GM12878 (cell line): ENCODE measurements at regions not wholly inside any gene's neighbourhood (a gene's known extent, or its start where the extent isn't known, plus 50 kb on each side); places are given as distances from the start of the nearest gene placed in this dataset.

Experiments
- BCLAF1 ChIP-seq: fragments of 450-650 bp; IDR thresholded peaks from 2 replicates; pipeline ENCODE4 v1.6.1; 2017; ENCODE audit warnings: antibody characterized with exemption, mild to moderate bottlenecking, moderate library complexity
- CREB1 ChIP-seq: IDR thresholded peaks from 2 replicates; pipeline ENCODE4 v1.6.1; 2012; ENCODE audit warnings: low read depth, mild to moderate bottlenecking, inconsistent platforms
- JUNB ChIP-seq: IDR thresholded peaks from 2 replicates; pipeline ENCODE4 v1.6.1; 2016; ENCODE audit warnings: antibody characterized with exemption, mild to moderate bottlenecking
- NFYB ChIP-seq: IDR thresholded peaks from 2 replicates; pipeline ENCODE4 v1.6.1; 2011; ENCODE audit warnings: low read depth, mild to moderate bottlenecking, low read length, improper control_type of control experiment, moderate library complexity; ENCODE audit not compliant: insufficient read depth
- POLR2AphosphoS2 ChIP-seq: IDR thresholded peaks from 2 replicates; pipeline ENCODE4 v1.6.1; 2011; ENCODE audit warnings: low read depth, mild to moderate bottlenecking, low read length, improper control_type of control experiment, moderate library complexity
- POLR2AphosphoS5 ChIP-seq: IDR thresholded peaks from 2 replicates; pipeline ENCODE4 v1.6.1; 2011; ENCODE audit warnings: mild to moderate bottlenecking, low read length, inconsistent platforms
- RUNX3 ChIP-seq: IDR thresholded peaks from 2 replicates; pipeline ENCODE4 v1.6.1; 2012; ENCODE audit warnings: low read length, inconsistent platforms
- ZNF207 ChIP-seq: fragments of 450-650 bp; IDR thresholded peaks from 2 replicates; pipeline ENCODE4 v1.6.1; 2014; ENCODE audit warnings: antibody characterized with exemption, mild to moderate bottlenecking, borderline replicate concordance
- ZNF687 ChIP-seq: fragments of 450-650 bp; IDR thresholded peaks from 2 replicates; pipeline ENCODE4 v1.6.1; 2017; ENCODE audit warnings: mild to moderate bottlenecking, moderate library complexity
- TF ChIP-seq, protein P1 (sequence below), 3 experiments: IDR thresholded peaks in 2 of 3; conservative IDR thresholded peaks in 1 of 3; 2 replicates each; pipeline ENCODE4 v1.5.1; 2011; ENCODE audit warnings: low read depth in 3 of 3, low read length in 3 of 3, mild to moderate bottlenecking in 3 of 3, control low read depth in 2 of 3, moderate library complexity in 2 of 3, inconsistent platforms in 1 of 3, mixed read lengths in 1 of 3; ENCODE audit not compliant: control insufficient read depth in 2 of 3, insufficient read depth in 1 of 3; ENCODE audit errors: extremely low read depth in 1 of 3
- TF ChIP-seq, protein P2 (sequence below): IDR thresholded peaks from 2 replicates; pipeline ENCODE4 v1.6.1; 2011; ENCODE audit warnings: low read depth, low read length, improper control_type of control experiment, borderline replicate concordance
- TF ChIP-seq, protein P3 (sequence below): fragments of 450-650 bp; IDR thresholded peaks from 2 replicates; pipeline ENCODE4 v1.6.1; 2017; ENCODE audit warnings: mild to moderate bottlenecking, low read depth, inconsistent platforms; ENCODE audit not compliant: poor library complexity, severe bottlenecking

GRCh38 chr16:76818606-76819181, 372.3 kb upstream of the MON1B start:
- TF ChIP-seq, protein P1, sequence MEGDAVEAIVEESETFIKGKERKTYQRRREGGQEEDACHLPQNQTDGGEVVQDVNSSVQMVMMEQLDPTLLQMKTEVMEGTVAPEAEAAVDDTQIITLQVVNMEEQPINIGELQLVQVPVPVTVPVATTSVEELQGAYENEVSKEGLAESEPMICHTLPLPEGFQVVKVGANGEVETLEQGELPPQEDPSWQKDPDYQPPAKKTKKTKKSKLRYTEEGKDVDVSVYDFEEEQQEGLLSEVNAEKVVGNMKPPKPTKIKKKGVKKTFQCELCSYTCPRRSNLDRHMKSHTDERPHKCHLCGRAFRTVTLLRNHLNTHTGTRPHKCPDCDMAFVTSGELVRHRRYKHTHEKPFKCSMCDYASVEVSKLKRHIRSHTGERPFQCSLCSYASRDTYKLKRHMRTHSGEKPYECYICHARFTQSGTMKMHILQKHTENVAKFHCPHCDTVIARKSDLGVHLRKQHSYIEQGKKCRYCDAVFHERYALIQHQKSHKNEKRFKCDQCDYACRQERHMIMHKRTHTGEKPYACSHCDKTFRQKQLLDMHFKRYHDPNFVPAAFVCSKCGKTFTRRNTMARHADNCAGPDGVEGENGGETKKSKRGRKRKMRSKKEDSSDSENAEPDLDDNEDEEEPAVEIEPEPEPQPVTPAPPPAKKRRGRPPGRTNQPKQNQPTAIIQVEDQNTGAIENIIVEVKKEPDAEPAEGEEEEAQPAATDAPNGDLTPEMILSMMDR (IDR thresholded peaks at IDR 0.05 in 2 of 3, conservative IDR thresholded peaks at IDR 0.05 in 1 of 3; ENCODE audit: control insufficient read depth in 2 of 3, extremely low read depth in 1 of 3, insufficient read depth in 1 of 3, low read depth in 3 of 3, low read length in 3 of 3), result no peak
- TF ChIP-seq, protein P2, sequence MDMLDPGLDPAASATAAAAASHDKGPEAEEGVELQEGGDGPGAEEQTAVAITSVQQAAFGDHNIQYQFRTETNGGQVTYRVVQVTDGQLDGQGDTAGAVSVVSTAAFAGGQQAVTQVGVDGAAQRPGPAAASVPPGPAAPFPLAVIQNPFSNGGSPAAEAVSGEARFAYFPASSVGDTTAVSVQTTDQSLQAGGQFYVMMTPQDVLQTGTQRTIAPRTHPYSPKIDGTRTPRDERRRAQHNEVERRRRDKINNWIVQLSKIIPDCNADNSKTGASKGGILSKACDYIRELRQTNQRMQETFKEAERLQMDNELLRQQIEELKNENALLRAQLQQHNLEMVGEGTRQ, result no peak
- no peak for TF ChIP-seq BCLAF1
- no peak for TF ChIP-seq CREB1
- TF ChIP-seq JUNB, result no peak
- no peak for TF ChIP-seq ZNF207
- no peak for TF ChIP-seq POLR2AphosphoS2
- no peak for TF ChIP-seq POLR2AphosphoS5
- no peak for TF ChIP-seq ZNF687
- no peak for TF ChIP-seq RUNX3
- TF ChIP-seq NFYB, result no peak
- TF ChIP-seq, protein P3, sequence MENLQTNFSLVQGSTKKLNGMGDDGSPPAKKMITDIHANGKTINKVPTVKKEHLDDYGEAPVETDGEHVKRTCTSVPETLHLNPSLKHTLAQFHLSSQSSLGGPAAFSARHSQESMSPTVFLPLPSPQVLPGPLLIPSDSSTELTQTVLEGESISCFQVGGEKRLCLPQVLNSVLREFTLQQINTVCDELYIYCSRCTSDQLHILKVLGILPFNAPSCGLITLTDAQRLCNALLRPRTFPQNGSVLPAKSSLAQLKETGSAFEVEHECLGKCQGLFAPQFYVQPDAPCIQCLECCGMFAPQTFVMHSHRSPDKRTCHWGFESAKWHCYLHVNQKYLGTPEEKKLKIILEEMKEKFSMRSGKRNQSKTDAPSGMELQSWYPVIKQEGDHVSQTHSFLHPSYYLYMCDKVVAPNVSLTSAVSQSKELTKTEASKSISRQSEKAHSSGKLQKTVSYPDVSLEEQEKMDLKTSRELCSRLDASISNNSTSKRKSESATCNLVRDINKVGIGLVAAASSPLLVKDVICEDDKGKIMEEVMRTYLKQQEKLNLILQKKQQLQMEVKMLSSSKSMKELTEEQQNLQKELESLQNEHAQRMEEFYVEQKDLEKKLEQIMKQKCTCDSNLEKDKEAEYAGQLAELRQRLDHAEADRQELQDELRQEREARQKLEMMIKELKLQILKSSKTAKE, result no peak
